PFSK-1 (cell line): ENCODE measurements at regions not wholly inside any gene's neighbourhood (a gene's known extent, or its start where the extent isn't known, plus 50 kb on each side); places are given as distances from the start of the nearest gene placed in this dataset.

Experiments used
- SIN3A ChIP-seq: IDR thresholded peaks from 2 replicates; pipeline ENCODE4 v1.6.1; 2012; ENCODE audit warnings: mild to moderate bottlenecking, low read length, moderate library complexity, borderline replicate concordance; ENCODE audit not compliant: insufficient read depth
- TAF1 ChIP-seq: IDR thresholded peaks from 2 replicates; pipeline ENCODE4 v1.6.1; 2012; ENCODE audit warnings: low read length, control low read depth, borderline replicate concordance; ENCODE audit not compliant: insufficient read depth
- TF ChIP-seq, protein P1 (sequence below), 2 experiments: IDR thresholded peaks; 2 replicates each; pipeline versions ENCODE4 v1.6.1 to v1.8.0; 2011 to 2012; ENCODE audit warnings: low read depth in 2 of 2, low read length in 2 of 2, control low read depth in 1 of 2, inconsistent platforms in 1 of 2, mild to moderate bottlenecking in 1 of 2, moderate library complexity in 1 of 2; ENCODE audit not compliant: insufficient read depth in 1 of 2

- no peak for TF ChIP-seq SIN3A
- TF ChIP-seq TAF1, result no peak
- TF ChIP-seq, protein P1, sequence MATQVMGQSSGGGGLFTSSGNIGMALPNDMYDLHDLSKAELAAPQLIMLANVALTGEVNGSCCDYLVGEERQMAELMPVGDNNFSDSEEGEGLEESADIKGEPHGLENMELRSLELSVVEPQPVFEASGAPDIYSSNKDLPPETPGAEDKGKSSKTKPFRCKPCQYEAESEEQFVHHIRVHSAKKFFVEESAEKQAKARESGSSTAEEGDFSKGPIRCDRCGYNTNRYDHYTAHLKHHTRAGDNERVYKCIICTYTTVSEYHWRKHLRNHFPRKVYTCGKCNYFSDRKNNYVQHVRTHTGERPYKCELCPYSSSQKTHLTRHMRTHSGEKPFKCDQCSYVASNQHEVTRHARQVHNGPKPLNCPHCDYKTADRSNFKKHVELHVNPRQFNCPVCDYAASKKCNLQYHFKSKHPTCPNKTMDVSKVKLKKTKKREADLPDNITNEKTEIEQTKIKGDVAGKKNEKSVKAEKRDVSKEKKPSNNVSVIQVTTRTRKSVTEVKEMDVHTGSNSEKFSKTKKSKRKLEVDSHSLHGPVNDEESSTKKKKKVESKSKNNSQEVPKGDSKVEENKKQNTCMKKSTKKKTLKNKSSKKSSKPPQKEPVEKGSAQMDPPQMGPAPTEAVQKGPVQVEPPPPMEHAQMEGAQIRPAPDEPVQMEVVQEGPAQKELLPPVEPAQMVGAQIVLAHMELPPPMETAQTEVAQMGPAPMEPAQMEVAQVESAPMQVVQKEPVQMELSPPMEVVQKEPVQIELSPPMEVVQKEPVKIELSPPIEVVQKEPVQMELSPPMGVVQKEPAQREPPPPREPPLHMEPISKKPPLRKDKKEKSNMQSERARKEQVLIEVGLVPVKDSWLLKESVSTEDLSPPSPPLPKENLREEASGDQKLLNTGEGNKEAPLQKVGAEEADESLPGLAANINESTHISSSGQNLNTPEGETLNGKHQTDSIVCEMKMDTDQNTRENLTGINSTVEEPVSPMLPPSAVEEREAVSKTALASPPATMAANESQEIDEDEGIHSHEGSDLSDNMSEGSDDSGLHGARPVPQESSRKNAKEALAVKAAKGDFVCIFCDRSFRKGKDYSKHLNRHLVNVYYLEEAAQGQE (IDR thresholded peaks at IDR 0.05; ENCODE audit: insufficient read depth in 1 of 2, low read depth in 2 of 2, low read length in 2 of 2), result no peak
Measured at GRCh38 chr2:2840681-2841300, 509.7 kb upstream of the MYT1L start.
